GM12878 (cell line): ENCODE measurements at regions not wholly inside any gene's neighbourhood (a gene's known extent, or its start where the extent isn't known, plus 50 kb on each side); places are given as distances from the start of the nearest gene placed in this dataset.

Experiments used
- ATAC-seq: fragments of 200-7000 bp; cut with Tn5 transposase; 3 replicates; pipeline ENCODE4 v1.9.1; 2020; ENCODE audit warnings: mild to moderate bottlenecking, moderate library complexity
- BruUV-seq: library from RNA; stranded (reverse); fragments of 400-500 nt; replicated peaks from 2 replicates; lab custom pipeline; 2021; lab: Mats Ljungman, UMichigan
- CTCF ChIA-PET: fragments of 300-600 bp; sonication (Branson Sonifier 250); formaldehyde crosslinking; extraction: SDS; loops from one replicate; lab custom pipeline; 2021; ENCODE audit warnings: inconsistent platforms; lab: Yijun Ruan, JAX
- POLR2A ChIA-PET: fragments of 350-600 bp; formaldehyde crosslinking; extraction: SDS; loops from one replicate; lab custom pipeline; 2021; ENCODE audit warnings: inconsistent platforms; lab: Charles Lee
- RAD21 ChIA-PET: fragments of 300-600 bp; sonication (Branson Sonifier 250); formaldehyde crosslinking; loops from one replicate; lab custom pipeline; 2023; ENCODE audit warnings: antibody characterized with exemption; ENCODE audit not compliant: unreplicated experiment; lab: Charles Lee
- SMC1A ChIA-PET: fragments of 300-600 bp; sonication (Branson Sonifier 250); formaldehyde crosslinking; loops from one replicate; lab custom pipeline; 2023; ENCODE audit not compliant: unreplicated experiment, uncharacterized antibody; lab: Charles Lee
- DNase-seq: peaks from one replicate; pipeline ENCODE4 v3.0.0-alpha.2; 2011; ENCODE audit warnings: low read depth, low spot score
- FAIRE-seq: peaks from 3 replicates; lab custom pipeline; 2011; peaks lifted over from hg19 to GRCh38; lab: Jason Lieb, UNC
- H2AFZ ChIP-seq: 2 replicates; pipeline ENCODE4 v1.6.0; 2011; ENCODE audit warnings: low read depth, low read length, control low read depth; ENCODE audit not compliant: control insufficient read depth
- H3K27ac ChIP-seq: 2 replicates; pipeline ENCODE4 v1.5.1; 2011; ENCODE audit warnings: control low read depth; ENCODE audit not compliant: control insufficient read depth, insufficient read depth
- H3K27me3 ChIP-seq, 2 experiments: replicated peaks in 1 of 2; 2 replicates each; pipeline versions ENCODE4 v1.6.0 to v1.6.1; 2011; ENCODE audit warnings: low read length in 1 of 2; ENCODE audit not compliant: control insufficient read depth in 2 of 2, insufficient read depth in 2 of 2
- H3K36me3 ChIP-seq, 2 experiments: 2 replicates each; pipeline ENCODE4 v1.5.1; 2011; ENCODE audit warnings: low read length in 1 of 2; ENCODE audit not compliant: control insufficient read depth in 2 of 2, insufficient read depth in 2 of 2
- H3K4me1 ChIP-seq: 2 replicates; pipeline ENCODE4 v1.6.1; 2011; ENCODE audit warnings: mild to moderate bottlenecking, low read length, moderate library complexity, mixed read lengths; ENCODE audit not compliant: control insufficient read depth, insufficient read depth
- H3K4me2 ChIP-seq: 2 replicates; pipeline ENCODE4 v1.6.0; 2011; ENCODE audit warnings: control low read depth; ENCODE audit not compliant: control insufficient read depth, insufficient read depth
- H3K4me3 ChIP-seq: fragments of 200-600 bp; sonication (generic); 2 replicates; pipeline ENCODE4 v1.5.1; 2016
- H3K79me2 ChIP-seq: 2 replicates; pipeline ENCODE4 v1.6.0; 2011; ENCODE audit warnings: low read length; ENCODE audit not compliant: control insufficient read depth, insufficient read depth
- H3K9ac ChIP-seq: 2 replicates; pipeline ENCODE4 v1.8.0; 2011; ENCODE audit warnings: low read length, control low read depth, mixed read lengths; ENCODE audit not compliant: control insufficient read depth, insufficient read depth
- H3K9me3 ChIP-seq: replicated peaks from 3 replicates; pipeline ENCODE4 v1.5.1; 2011; ENCODE audit warnings: mild to moderate bottlenecking, low read length; ENCODE audit not compliant: control insufficient read depth, insufficient read depth
- H4K20me1 ChIP-seq: 2 replicates; pipeline ENCODE4 v1.6.0; 2011; ENCODE audit not compliant: control insufficient read depth, insufficient read depth
- GABPA ChIP-seq: IDR thresholded peaks from 2 replicates; pipeline ENCODE4 v1.6.1; 2014; ENCODE audit warnings: antibody characterized with exemption, low read depth, mild to moderate bottlenecking, inconsistent platforms
- HDGF ChIP-seq: fragments of 450-650 bp; IDR thresholded peaks from 2 replicates; pipeline ENCODE4 v1.6.1; 2016; ENCODE audit warnings: antibody characterized with exemption
- MTA2 ChIP-seq: fragments of 450-650 bp; IDR thresholded peaks from 2 replicates; pipeline ENCODE4 v1.6.1; 2016; ENCODE audit warnings: low read depth, mild to moderate bottlenecking, moderate library complexity
- MYB ChIP-seq: fragments of 150-350 bp; IDR thresholded peaks from 2 replicates; pipeline ENCODE4 v1.6.1; 2014; ENCODE audit warnings: mild to moderate bottlenecking, low read depth, low read length, borderline replicate concordance
- NR2C1 ChIP-seq: fragments of 450-650 bp; IDR thresholded peaks from 2 replicates; pipeline ENCODE4 v1.6.1; 2017; ENCODE audit warnings: antibody characterized with exemption, mild to moderate bottlenecking, moderate library complexity
- PAX5 ChIP-seq: IDR thresholded peaks from 2 replicates; pipeline ENCODE4 v1.6.1; 2011; ENCODE audit warnings: low read depth, low read length, borderline replicate concordance
- RAD51 ChIP-seq: fragments of 450-650 bp; IDR thresholded peaks from 2 replicates; pipeline ENCODE4 v1.6.1; 2016; ENCODE audit warnings: moderate library complexity, mild to moderate bottlenecking, inconsistent platforms
- RB1 ChIP-seq: fragments of 450-650 bp; formaldehyde crosslinking; IDR thresholded peaks from 2 replicates; pipeline ENCODE4 v1.6.1; 2017; ENCODE audit warnings: mild to moderate bottlenecking, borderline replicate concordance
- RBBP5 ChIP-seq: fragments of 200-600 bp; sonication (generic); conservative IDR thresholded peaks from 2 replicates; pipeline ENCODE4 v1.6.1; 2016
- SMC3 ChIP-seq: IDR thresholded peaks from 2 replicates; pipeline ENCODE4 v1.6.1; 2011; ENCODE audit warnings: low read length, improper control_type of control experiment, borderline replicate concordance
- TARDBP ChIP-seq: IDR thresholded peaks from 2 replicates; pipeline ENCODE4 v1.6.1; 2016; ENCODE audit warnings: borderline replicate concordance
- TCF12 ChIP-seq: IDR thresholded peaks from 2 replicates; pipeline ENCODE4 v1.6.1; 2011; ENCODE audit warnings: low read depth, mild to moderate bottlenecking, low read length
- ZZZ3 ChIP-seq: IDR thresholded peaks from 2 replicates; pipeline ENCODE4 v1.6.1; 2011; ENCODE audit warnings: low read depth; ENCODE audit not compliant: control insufficient read depth, insufficient read length
- WGBS: methylation state at CpG from one replicate; pipeline ENCODE4 v1.1.6; 2016; ENCODE audit warnings: low lambda C conversion rate; ENCODE audit not compliant: insufficient replicate concordance, insufficient coverage; ENCODE audit errors: missing lambda C conversion rate; 5-methylcytosine and 5-hydroxymethylcytosine counted together
- in situ Hi-C: fragments of 300-500 bp; cut with MboI; formaldehyde crosslinking; loops from 9 replicates; pipeline ENCODE4 v1.14.3; 2018; ENCODE audit warnings: mixed read lengths
- intact Hi-C: fragments of 100-400 bp; cut with micrococcal nuclease; formaldehyde crosslinking; loops from one replicate; pipeline ENCODE4 v1.14.2; 2022; ENCODE audit not compliant: unreplicated experiment
- TF ChIP-seq, protein P1 (sequence below): IDR thresholded peaks from 2 replicates; pipeline ENCODE4 v1.6.1; 2011; ENCODE audit warnings: mild to moderate bottlenecking, low read depth, low read length, moderate library complexity; ENCODE audit not compliant: insufficient replicate concordance
- TF ChIP-seq, protein P2 (sequence below): fragments of 450-650 bp; IDR thresholded peaks from 2 replicates; pipeline ENCODE4 v1.6.1; 2017; ENCODE audit warnings: antibody characterized with exemption, mild to moderate bottlenecking, moderate library complexity
- TF ChIP-seq, protein P3 (sequence below): fragments of 450-650 bp; IDR thresholded peaks from 2 replicates; pipeline ENCODE4 v1.6.1; 2016; ENCODE audit warnings: mild to moderate bottlenecking, moderate library complexity, borderline replicate concordance

DNA sequence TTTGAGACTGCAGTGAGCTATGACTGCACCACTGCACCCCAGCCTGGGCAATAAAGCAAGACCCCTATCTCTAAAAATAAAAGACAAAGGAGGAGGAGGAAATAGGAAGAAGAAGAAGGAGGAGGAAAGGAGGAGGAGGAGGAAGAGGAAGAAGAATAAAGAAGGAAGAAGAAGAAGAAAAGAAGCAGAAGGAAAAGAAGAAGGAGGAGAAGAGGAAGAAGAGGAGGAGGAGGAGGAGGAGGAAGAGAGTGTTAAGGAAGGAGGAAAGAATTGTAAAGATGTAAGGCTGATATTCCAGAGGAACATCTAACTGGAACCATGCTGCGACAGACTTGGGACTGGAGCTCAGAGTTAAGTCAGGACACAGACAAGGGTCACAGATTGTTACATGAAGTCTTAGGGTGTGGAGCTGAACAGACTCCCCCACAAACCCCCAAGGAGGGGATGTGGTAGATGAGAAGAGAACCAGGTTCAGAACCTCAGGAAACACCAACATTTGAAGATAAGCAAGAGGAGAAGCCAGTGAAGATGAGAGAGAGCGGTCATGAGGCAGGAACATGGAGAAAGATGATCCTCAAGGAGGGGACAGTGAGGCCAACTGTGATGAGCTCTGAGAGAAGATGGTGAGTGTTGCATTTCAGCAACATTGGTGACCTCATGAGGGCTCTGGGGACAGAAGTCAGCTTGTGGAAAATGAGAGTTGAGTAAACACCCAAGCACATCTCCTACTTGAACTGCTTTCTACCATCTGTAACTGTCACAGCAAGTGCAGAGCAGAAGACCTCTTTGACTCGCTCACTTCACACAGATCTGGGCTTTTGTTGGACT, 118.2 kb downstream of the CD164 start (continued):
- TF ChIP-seq, protein P1, sequence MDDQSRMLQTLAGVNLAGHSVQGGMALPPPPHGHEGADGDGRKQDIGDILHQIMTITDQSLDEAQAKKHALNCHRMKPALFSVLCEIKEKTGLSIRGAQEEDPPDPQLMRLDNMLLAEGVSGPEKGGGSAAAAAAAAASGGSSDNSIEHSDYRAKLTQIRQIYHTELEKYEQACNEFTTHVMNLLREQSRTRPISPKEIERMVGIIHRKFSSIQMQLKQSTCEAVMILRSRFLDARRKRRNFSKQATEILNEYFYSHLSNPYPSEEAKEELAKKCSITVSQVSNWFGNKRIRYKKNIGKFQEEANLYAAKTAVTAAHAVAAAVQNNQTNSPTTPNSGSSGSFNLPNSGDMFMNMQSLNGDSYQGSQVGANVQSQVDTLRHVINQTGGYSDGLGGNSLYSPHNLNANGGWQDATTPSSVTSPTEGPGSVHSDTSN: no peak

DNA sequence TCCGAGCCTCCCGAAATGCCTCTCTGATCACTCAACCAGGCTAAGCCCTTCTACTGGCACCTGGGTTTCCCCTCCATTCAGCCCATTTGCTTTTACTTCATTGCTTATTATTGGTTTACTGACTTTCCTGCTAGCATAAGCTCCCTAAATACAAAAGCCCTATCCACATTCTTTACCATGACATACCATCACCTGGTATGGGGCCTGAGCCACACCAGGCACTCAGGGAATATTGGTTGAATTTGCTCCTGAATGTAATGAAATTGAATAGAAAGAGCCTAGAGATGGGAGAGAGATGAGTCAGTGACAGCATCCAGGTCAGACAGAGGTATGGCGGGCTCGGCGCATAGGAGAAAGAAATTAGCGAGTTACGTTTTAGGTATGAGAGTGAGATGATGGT, 120.0 kb downstream of the CD164 start:
- no peak overlapping the region for H3K4me3 ChIP-seq
- no peaks in the 10 kb centered on the region for H4K20me1 ChIP-seq
- POLR2A ChIA-PET: no interaction called here
- H3K4me2 ChIP-seq: no peak overlapping the region
- CTCF ChIA-PET: no interaction called here
- RAD21 ChIA-PET: no interaction called here
- H3K27me3 ChIP-seq: no peaks in the 10 kb centered on the region; a peak in 2 of 4 replicates
- no peaks in the 10 kb centered on the region for H3K4me1 ChIP-seq
- H2AFZ ChIP-seq: no peak overlapping the region
- intact Hi-C loops: no loop called here
- in situ Hi-C loops: no loop called here
- no peaks in the 10 kb centered on the region for H3K79me2 ChIP-seq
- SMC1A ChIA-PET: no interaction called here
- BruUV-seq: no TSS peak
- DNase-seq (no peak), ATAC-seq (no peak), FAIRE-seq (no peak)
- H3K27ac ChIP-seq: no peak overlapping the region
- H3K9ac ChIP-seq: no peak overlapping the region
- WGBS: 94% methylated on average over 7 of the region's 7 CpGs
- no peaks in the 10 kb centered on the region for H3K9me3 ChIP-seq
- no peaks in the 10 kb centered on the region for H3K36me3 ChIP-seq
- no peak for TF ChIP-seq PAX5
- no peak for TF ChIP-seq HDGF
- no peak for TF ChIP-seq TCF12
- TF ChIP-seq NR2C1: no peak
- TF ChIP-seq, protein P2, sequence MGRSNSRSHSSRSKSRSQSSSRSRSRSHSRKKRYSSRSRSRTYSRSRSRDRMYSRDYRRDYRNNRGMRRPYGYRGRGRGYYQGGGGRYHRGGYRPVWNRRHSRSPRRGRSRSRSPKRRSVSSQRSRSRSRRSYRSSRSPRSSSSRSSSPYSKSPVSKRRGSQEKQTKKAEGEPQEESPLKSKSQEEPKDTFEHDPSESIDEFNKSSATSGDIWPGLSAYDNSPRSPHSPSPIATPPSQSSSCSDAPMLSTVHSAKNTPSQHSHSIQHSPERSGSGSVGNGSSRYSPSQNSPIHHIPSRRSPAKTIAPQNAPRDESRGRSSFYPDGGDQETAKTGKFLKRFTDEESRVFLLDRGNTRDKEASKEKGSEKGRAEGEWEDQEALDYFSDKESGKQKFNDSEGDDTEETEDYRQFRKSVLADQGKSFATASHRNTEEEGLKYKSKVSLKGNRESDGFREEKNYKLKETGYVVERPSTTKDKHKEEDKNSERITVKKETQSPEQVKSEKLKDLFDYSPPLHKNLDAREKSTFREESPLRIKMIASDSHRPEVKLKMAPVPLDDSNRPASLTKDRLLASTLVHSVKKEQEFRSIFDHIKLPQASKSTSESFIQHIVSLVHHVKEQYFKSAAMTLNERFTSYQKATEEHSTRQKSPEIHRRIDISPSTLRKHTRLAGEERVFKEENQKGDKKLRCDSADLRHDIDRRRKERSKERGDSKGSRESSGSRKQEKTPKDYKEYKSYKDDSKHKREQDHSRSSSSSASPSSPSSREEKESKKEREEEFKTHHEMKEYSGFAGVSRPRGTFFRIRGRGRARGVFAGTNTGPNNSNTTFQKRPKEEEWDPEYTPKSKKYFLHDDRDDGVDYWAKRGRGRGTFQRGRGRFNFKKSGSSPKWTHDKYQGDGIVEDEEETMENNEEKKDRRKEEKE: no peak
- TF ChIP-seq, protein P3, sequence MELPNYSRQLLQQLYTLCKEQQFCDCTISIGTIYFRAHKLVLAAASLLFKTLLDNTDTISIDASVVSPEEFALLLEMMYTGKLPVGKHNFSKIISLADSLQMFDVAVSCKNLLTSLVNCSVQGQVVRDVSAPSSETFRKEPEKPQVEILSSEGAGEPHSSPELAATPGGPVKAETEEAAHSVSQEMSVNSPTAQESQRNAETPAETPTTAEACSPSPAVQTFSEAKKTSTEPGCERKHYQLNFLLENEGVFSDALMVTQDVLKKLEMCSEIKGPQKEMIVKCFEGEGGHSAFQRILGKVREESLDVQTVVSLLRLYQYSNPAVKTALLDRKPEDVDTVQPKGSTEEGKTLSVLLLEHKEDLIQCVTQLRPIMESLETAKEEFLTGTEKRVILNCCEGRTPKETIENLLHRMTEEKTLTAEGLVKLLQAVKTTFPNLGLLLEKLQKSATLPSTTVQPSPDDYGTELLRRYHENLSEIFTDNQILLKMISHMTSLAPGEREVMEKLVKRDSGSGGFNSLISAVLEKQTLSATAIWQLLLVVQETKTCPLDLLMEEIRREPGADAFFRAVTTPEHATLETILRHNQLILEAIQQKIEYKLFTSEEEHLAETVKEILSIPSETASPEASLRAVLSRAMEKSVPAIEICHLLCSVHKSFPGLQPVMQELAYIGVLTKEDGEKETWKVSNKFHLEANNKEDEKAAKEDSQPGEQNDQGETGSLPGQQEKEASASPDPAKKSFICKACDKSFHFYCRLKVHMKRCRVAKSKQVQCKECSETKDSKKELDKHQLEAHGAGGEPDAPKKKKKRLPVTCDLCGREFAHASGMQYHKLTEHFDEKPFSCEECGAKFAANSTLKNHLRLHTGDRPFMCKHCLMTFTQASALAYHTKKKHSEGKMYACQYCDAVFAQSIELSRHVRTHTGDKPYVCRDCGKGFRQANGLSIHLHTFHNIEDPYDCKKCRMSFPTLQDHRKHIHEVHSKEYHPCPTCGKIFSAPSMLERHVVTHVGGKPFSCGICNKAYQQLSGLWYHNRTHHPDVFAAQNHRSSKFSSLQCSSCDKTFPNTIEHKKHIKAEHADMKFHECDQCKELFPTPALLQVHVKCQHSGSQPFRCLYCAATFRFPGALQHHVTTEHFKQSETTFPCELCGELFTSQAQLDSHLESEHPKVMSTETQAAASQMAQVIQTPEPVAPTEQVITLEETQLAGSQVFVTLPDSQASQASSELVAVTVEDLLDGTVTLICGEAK: no peak
- no peak for TF ChIP-seq GABPA
- no peak for TF ChIP-seq ZZZ3
- no peak for TF ChIP-seq SMC3
- TF ChIP-seq RAD51: no peak
- no peak for TF ChIP-seq RB1
- TF ChIP-seq MTA2: no peak
- no peak for TF ChIP-seq MYB
- TF ChIP-seq RBBP5: no peak
- no peak for TF ChIP-seq TARDBP
